Liver (tissue), 8 donors: ENCODE measurements at regions not wholly inside any gene's neighbourhood (a gene's known extent, or its start where the extent isn't known, plus 50 kb on each side); places are given as distances from the start of the nearest gene placed in this dataset.

Source experiments
- DNase-seq: peaks from one replicate; pipeline ENCODE4 v3.0.0-alpha.2; 2017; ENCODE audit warnings: low spot score
- H3K27ac ChIP-seq, 2 donors: one replicate each; pipeline ENCODE4 v1.7.0; 2013; ENCODE audit warnings: inconsistent platforms in 2 of 2, low read length in 2 of 2, control low read depth in 1 of 2, low read depth in 1 of 2, mild to moderate bottlenecking in 1 of 2
- H3K27me3 ChIP-seq, 4 donors: one replicate each; pipeline versions ENCODE4 v1.6.1 to v1.7.0; 2013; ENCODE audit warnings: low read length in 3 of 4, inconsistent platforms in 1 of 4, mild to moderate bottlenecking in 1 of 4, moderate library complexity in 1 of 4; ENCODE audit not compliant: control insufficient read depth in 4 of 4, insufficient read depth in 4 of 4
- H3K36me3 ChIP-seq, 4 donors: one replicate each; pipeline versions ENCODE4 v1.6.1 to v1.7.0; 2013; ENCODE audit warnings: low read length in 3 of 4, mild to moderate bottlenecking in 3 of 4, low read depth in 1 of 4, moderate library complexity in 1 of 4; ENCODE audit not compliant: control insufficient read depth in 4 of 4, insufficient read depth in 3 of 4
- H3K4me1 ChIP-seq, 4 donors: one replicate each; pipeline versions ENCODE4 v1.6.1 to v1.7.0; 2013; ENCODE audit warnings: low read length in 3 of 4, mild to moderate bottlenecking in 3 of 4, moderate library complexity in 1 of 4; ENCODE audit not compliant: control insufficient read depth in 4 of 4, insufficient read depth in 4 of 4
- H3K4me3 ChIP-seq, 3 donors: one replicate each; pipeline versions ENCODE4 v1.6.1 to v1.7.0; 2013; ENCODE audit warnings: low read length in 3 of 3, control low read depth in 1 of 3, low read depth in 1 of 3, mild to moderate bottlenecking in 1 of 3
- H3K9ac ChIP-seq, 2 donors: one replicate each; pipeline ENCODE4 v1.7.0; 2013; ENCODE audit warnings: low read length in 2 of 2, mild to moderate bottlenecking in 2 of 2, moderate library complexity in 2 of 2, control low read depth in 1 of 2, low read depth in 1 of 2
- H3K9me3 ChIP-seq, 4 donors: one replicate each; pipeline versions ENCODE4 v1.6.1 to v1.7.0; 2013; ENCODE audit warnings: low read length in 3 of 4; ENCODE audit not compliant: control insufficient read depth in 4 of 4
- EGR1 ChIP-seq, 2 donors: IDR thresholded peaks; 2 replicates each; pipeline ENCODE4 v1.6.1; 2016 to 2018; ENCODE audit warnings: antibody characterized with exemption in 2 of 2, low read depth in 2 of 2
- FOXA1 ChIP-seq: IDR thresholded peaks from 2 replicates; pipeline ENCODE4 v1.6.1; 2016; ENCODE audit warnings: antibody characterized with exemption
- FOXA2 ChIP-seq: IDR thresholded peaks from 2 replicates; pipeline ENCODE4 v1.6.1; 2016; ENCODE audit warnings: antibody characterized with exemption
- GABPA ChIP-seq, 2 donors: IDR thresholded peaks in 1 of 2; conservative IDR thresholded peaks in 1 of 2; 2 replicates each; pipeline ENCODE4 v1.6.1; 2016; ENCODE audit warnings: antibody characterized with exemption in 2 of 2, mild to moderate bottlenecking in 1 of 2, moderate library complexity in 1 of 2
- HNF4A ChIP-seq, 2 donors: conservative IDR thresholded peaks; 2 replicates each; pipeline ENCODE4 v1.6.1; 2016; ENCODE audit warnings: antibody characterized with exemption in 2 of 2, mild to moderate bottlenecking in 2 of 2
- HNF4G ChIP-seq: IDR thresholded peaks from 2 replicates; pipeline ENCODE4 v1.6.1; 2016; ENCODE audit warnings: antibody characterized with exemption
- JUND ChIP-seq, 2 donors: IDR thresholded peaks; 2 replicates each; pipeline ENCODE4 v1.6.1; 2016; ENCODE audit warnings: antibody characterized with exemption in 2 of 2
- NR2F2 ChIP-seq: IDR thresholded peaks from 2 replicates; pipeline ENCODE4 v1.6.1; 2016; ENCODE audit warnings: antibody characterized with exemption
- REST ChIP-seq: IDR thresholded peaks from 2 replicates; pipeline ENCODE4 v1.6.1; 2016; ENCODE audit warnings: antibody characterized with exemption, mild to moderate bottlenecking
- RXRA ChIP-seq, 2 donors: IDR thresholded peaks; 2 replicates each; pipeline ENCODE4 v1.6.1; 2017 to 2018; ENCODE audit warnings: antibody characterized with exemption in 2 of 2, mild to moderate bottlenecking in 1 of 2
- SP1 ChIP-seq: IDR thresholded peaks from 2 replicates; pipeline ENCODE4 v1.6.1; 2018; ENCODE audit warnings: antibody characterized with exemption, mild to moderate bottlenecking
- TAF1 ChIP-seq: conservative IDR thresholded peaks from 2 replicates; pipeline ENCODE4 v1.6.1; 2016; ENCODE audit warnings: antibody characterized with exemption, mild to moderate bottlenecking
- YY1 ChIP-seq: IDR thresholded peaks from 2 replicates; pipeline ENCODE4 v1.6.1; 2016; ENCODE audit warnings: antibody characterized with exemption, mild to moderate bottlenecking
- ZBTB33 ChIP-seq: IDR thresholded peaks from 2 replicates; pipeline ENCODE4 v1.6.1; 2016; ENCODE audit warnings: antibody characterized with exemption
- WGBS: extraction: QIAGEN DNeasy Blood & Tissue Kit; methylation state at CpG from one replicate; pipeline ENCODE4 v1.1.7; 2013; 5-methylcytosine and 5-hydroxymethylcytosine counted together
- TF ChIP-seq, protein P1 (sequence below): IDR thresholded peaks from 2 replicates; pipeline ENCODE4 v1.6.1; 2016; ENCODE audit warnings: antibody characterized with exemption
- TF ChIP-seq, protein P2 (sequence below): fragments of 150-350 bp; IDR thresholded peaks from 2 replicates; pipeline ENCODE4 v1.5.1; 2017; ENCODE audit warnings: improper control_type of control experiment, low read depth, low read length; ENCODE audit not compliant: missing input control
- TF ChIP-seq, protein P3 (sequence below): IDR thresholded peaks from 2 replicates; pipeline ENCODE4 v1.6.1; 2016; ENCODE audit warnings: antibody characterized with exemption
- donor health status: healthy.
- donor health status: healthy.
- donor health status: healthy.
- donor health status: healthy.
- donor health status: healthy.

GRCh38 chr22:49427941-49428340 lies 399.7 kb downstream of the BRD1 start:
- WGBS, result 85% methylated on average over 8 of the region's 8 CpGs
- Histone ChIP-seq H3K9ac (no peak overlapping the region), H3K27ac (no peak overlapping the region), H3K4me1 (no peaks in the 10 kb centered on the region), H3K4me3 (no peak overlapping the region), H3K9me3 (no peaks in the 10 kb centered on the region), H3K36me3 (no peaks in the 10 kb centered on the region), H3K27me3 (no peaks in the 10 kb centered on the region)
- no peak for DNase-seq
- no peak for TF ChIP-seq HNF4A (conservative IDR thresholded peaks at IDR 0.05)
- TF ChIP-seq, protein P1, sequence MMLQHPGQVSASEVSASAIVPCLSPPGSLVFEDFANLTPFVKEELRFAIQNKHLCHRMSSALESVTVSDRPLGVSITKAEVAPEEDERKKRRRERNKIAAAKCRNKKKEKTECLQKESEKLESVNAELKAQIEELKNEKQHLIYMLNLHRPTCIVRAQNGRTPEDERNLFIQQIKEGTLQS, result no peak
- no peak for TF ChIP-seq JUND (IDR thresholded peaks at IDR 0.05)
- TF ChIP-seq EGR1 (IDR thresholded peaks at IDR 0.05; ENCODE audit: low read depth in 2 of 2), result no peak
- TF ChIP-seq ZBTB33, result no peak
- no peak for TF ChIP-seq FOXA1
- TF ChIP-seq RXRA (IDR thresholded peaks at IDR 0.05), result no peak
- no peak for TF ChIP-seq YY1
- TF ChIP-seq NR2F2, result no peak
- TF ChIP-seq FOXA2, result no peak
- TF ChIP-seq HNF4G, result no peak
- TF ChIP-seq, protein P2, sequence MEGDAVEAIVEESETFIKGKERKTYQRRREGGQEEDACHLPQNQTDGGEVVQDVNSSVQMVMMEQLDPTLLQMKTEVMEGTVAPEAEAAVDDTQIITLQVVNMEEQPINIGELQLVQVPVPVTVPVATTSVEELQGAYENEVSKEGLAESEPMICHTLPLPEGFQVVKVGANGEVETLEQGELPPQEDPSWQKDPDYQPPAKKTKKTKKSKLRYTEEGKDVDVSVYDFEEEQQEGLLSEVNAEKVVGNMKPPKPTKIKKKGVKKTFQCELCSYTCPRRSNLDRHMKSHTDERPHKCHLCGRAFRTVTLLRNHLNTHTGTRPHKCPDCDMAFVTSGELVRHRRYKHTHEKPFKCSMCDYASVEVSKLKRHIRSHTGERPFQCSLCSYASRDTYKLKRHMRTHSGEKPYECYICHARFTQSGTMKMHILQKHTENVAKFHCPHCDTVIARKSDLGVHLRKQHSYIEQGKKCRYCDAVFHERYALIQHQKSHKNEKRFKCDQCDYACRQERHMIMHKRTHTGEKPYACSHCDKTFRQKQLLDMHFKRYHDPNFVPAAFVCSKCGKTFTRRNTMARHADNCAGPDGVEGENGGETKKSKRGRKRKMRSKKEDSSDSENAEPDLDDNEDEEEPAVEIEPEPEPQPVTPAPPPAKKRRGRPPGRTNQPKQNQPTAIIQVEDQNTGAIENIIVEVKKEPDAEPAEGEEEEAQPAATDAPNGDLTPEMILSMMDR, result no peak

DNA sequence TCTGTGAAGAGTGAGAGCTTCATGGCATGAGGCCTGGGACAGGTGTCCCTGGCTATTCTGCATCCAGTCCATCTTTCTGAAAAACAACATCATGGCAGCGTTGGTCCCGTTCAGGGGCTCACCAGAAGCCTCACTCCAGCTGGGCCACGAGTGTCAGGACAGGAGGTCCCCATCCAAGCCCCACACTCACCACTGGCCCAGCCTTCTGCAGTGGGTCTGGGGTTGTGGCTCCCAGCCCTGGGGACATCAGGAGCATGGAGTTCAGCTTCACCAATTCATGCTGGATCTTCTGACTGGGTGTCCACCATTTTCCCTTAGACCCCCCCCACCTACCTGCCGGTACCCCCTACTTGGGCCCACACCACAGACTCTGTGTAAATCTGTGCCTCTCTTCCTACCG lies 400.3 kb downstream of the BRD1 start:
- Histone ChIP-seq H3K9ac (no peak overlapping the region), H3K9me3 (no peaks in the 10 kb centered on the region), H3K27me3 (no peaks in the 10 kb centered on the region), H3K4me1 (no peaks in the 10 kb centered on the region), H3K27ac (no peak overlapping the region), H3K4me3 (no peak overlapping the region), H3K36me3 (no peaks in the 10 kb centered on the region)
- DNase-seq, result no peak
- TF ChIP-seq SP1 (no peak), HNF4A (conservative IDR thresholded peaks at IDR 0.05) (no peak), FOXA2 (no peak), REST (no peak), ZBTB33 (no peak), RXRA (IDR thresholded peaks at IDR 0.05) (no peak), FOXA1 (no peak), TAF1 (no peak), GABPA (IDR thresholded peaks at IDR 0.05 in 1 of 2, conservative IDR thresholded peaks at IDR 0.05 in 1 of 2) (no peak), NR2F2 (no peak), HNF4G (no peak), EGR1 (IDR thresholded peaks at IDR 0.05; ENCODE audit: low read depth in 2 of 2) (no peak), JUND (IDR thresholded peaks at IDR 0.05) (no peak)
- TF ChIP-seq, protein P1, result no peak
- TF ChIP-seq, protein P2, result no peak
- TF ChIP-seq, protein P3, sequence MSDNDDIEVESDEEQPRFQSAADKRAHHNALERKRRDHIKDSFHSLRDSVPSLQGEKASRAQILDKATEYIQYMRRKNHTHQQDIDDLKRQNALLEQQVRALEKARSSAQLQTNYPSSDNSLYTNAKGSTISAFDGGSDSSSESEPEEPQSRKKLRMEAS, result no peak
- WGBS, result 74% methylated on average over 5 of the region's 5 CpGs
